ENCODE measurements at regions not wholly inside any gene's neighbourhood (a gene's known extent, or its start where the extent isn't known, plus 50 kb on each side); places are given as distances from the start of the nearest gene placed in this dataset.

GRCh38 chr6:47103931-47104330, 61.8 kb upstream of the ADGRF1 start:
- TF ChIP-seq ZNF274 (IDR thresholded peaks at IDR 0.05; ENCODE audit: low read depth, low read length) (no peak), SUZ12 (IDR thresholded peaks at IDR 0.05; ENCODE audit: extremely low read depth, insufficient read depth, insufficient read length) (no peak)
